Endothelial cell of umbilical vein (primary cell): ENCODE measurements at regions not wholly inside any gene's neighbourhood (a gene's known extent, or its start where the extent isn't known, plus 50 kb on each side); places are given as distances from the start of the nearest gene placed in this dataset.

Source experiments
- BruUV-seq: library from RNA; stranded (reverse); fragments of 400-500 nt; replicated peaks from 2 replicates; lab custom pipeline; 2021; lab: Mats Ljungman, UMichigan
- CTCF ChIA-PET: fragments of 300-600, 350-600 bp; sonication (Branson Sonifier 250); formaldehyde crosslinking; loops from one replicate; lab custom pipeline; 2021; ENCODE audit warnings: antibody characterized with exemption, inconsistent platforms; lab: Charles Lee
- POLR2A ChIA-PET: fragments of 300-600, 350-600 bp; sonication (Branson Sonifier 250); formaldehyde crosslinking; loops from one replicate; lab custom pipeline; 2021; ENCODE audit warnings: antibody characterized with exemption, inconsistent platforms; lab: Charles Lee
- DNase-seq: peaks from one replicate; pipeline ENCODE4 v3.0.0-alpha.2; 2011; ENCODE audit warnings: low read depth, low spot score
- FAIRE-seq: peaks from 2 replicates; lab custom pipeline; 2011; peaks lifted over from hg19 to GRCh38; lab: Jason Lieb, UNC
- H2AFZ ChIP-seq: 2 replicates; pipeline ENCODE4 v1.6.0; 2012; ENCODE audit warnings: low read depth, low read length, control low read depth, inconsistent platforms
- H3K27ac ChIP-seq: 2 replicates; pipeline ENCODE4 v1.5.1; 2011; ENCODE audit warnings: low read depth, mild to moderate bottlenecking, control low read depth, low read length, moderate library complexity; ENCODE audit not compliant: insufficient read depth
- H3K27me3 ChIP-seq, 2 experiments: 2 replicates each; pipeline versions ENCODE4 v1.6.0 to v1.6.1; 2011; ENCODE audit warnings: low read length in 2 of 2, mixed read lengths in 1 of 2; ENCODE audit not compliant: control insufficient read depth in 2 of 2, insufficient read depth in 2 of 2
- H3K36me3 ChIP-seq, 2 experiments: 2 replicates in 1 of 2; 3 replicates in 1 of 2; pipeline ENCODE4 v1.5.1; 2011; ENCODE audit warnings: low read length in 2 of 2, mild to moderate bottlenecking in 1 of 2, moderate library complexity in 1 of 2; ENCODE audit not compliant: control insufficient read depth in 2 of 2, insufficient read depth in 2 of 2; ENCODE audit errors: extremely low read depth in 1 of 2
- H3K4me1 ChIP-seq: 3 replicates; pipeline ENCODE4 v1.5.1; 2011; ENCODE audit warnings: mild to moderate bottlenecking, low read length; ENCODE audit not compliant: control insufficient read depth, insufficient read depth; ENCODE audit errors: extremely low read depth
- H3K4me2 ChIP-seq: 2 replicates; pipeline ENCODE4 v1.6.1; 2011; ENCODE audit warnings: low read length, control low read depth, mixed read lengths; ENCODE audit not compliant: insufficient read depth
- H3K4me3 ChIP-seq, 3 experiments: fragments of 200-600 bp in 1 of 3; sonication (generic), shearing (Covaris generic) in 1 of 3; replicated peaks in 1 of 3; 2 replicates each; pipeline ENCODE4 v1.5.1; 2011 to 2016; ENCODE audit warnings: control low read depth in 3 of 3, low read length in 3 of 3, mild to moderate bottlenecking in 2 of 3, inconsistent platforms in 1 of 3, low read depth in 1 of 3, moderate library complexity in 1 of 3; ENCODE audit not compliant: insufficient read depth in 1 of 3
- H3K79me2 ChIP-seq: 2 replicates; pipeline ENCODE4 v1.6.0; 2012; ENCODE audit warnings: low read length, inconsistent platforms; ENCODE audit not compliant: control insufficient read depth, insufficient read depth
- H3K9ac ChIP-seq: replicated peaks from 2 replicates; pipeline ENCODE3; 2011; ENCODE audit warnings: low read length, control low read depth; ENCODE audit not compliant: insufficient read depth; ENCODE audit errors: extremely low read depth
- H3K9me1 ChIP-seq: replicated peaks from 3 replicates; pipeline ENCODE4 v1.6.0; 2011; ENCODE audit warnings: mild to moderate bottlenecking, low read length; ENCODE audit not compliant: control insufficient read depth, insufficient read depth; ENCODE audit errors: extremely low read depth
- H3K9me3 ChIP-seq: replicated peaks from 2 replicates; pipeline ENCODE4 v1.5.1; 2012; ENCODE audit warnings: low read length, inconsistent platforms; ENCODE audit not compliant: control insufficient read depth, insufficient read depth
- H4K20me1 ChIP-seq: replicated peaks from 2 replicates; pipeline ENCODE3; 2011; ENCODE audit warnings: mild to moderate bottlenecking, low read length; ENCODE audit not compliant: control insufficient read depth, insufficient read depth; ENCODE audit errors: extremely low read depth
- CTCF ChIP-seq, 2 donors: IDR thresholded peaks; 1 replicate in 1 of 2; 2 replicates in 1 of 2; pipeline ENCODE4 v1.5.1; 2011; ENCODE audit warnings: low read length in 2 of 2, mild to moderate bottlenecking in 2 of 2, moderate library complexity in 2 of 2, control low read depth in 1 of 2, inconsistent platforms in 1 of 2, low read depth in 1 of 2; ENCODE audit not compliant: insufficient read depth in 1 of 2; ENCODE audit errors: extremely low read depth in 1 of 2
- EZH2 ChIP-seq: IDR thresholded peaks from 2 replicates; pipeline ENCODE4 v1.6.1; 2012; ENCODE audit warnings: borderline replicate concordance, low read depth, mild to moderate bottlenecking, moderate library complexity, low read length, inconsistent platforms; ENCODE audit not compliant: severe bottlenecking
- FOS ChIP-seq: IDR thresholded peaks from 2 replicates; pipeline ENCODE4 v1.6.1; 2011; ENCODE audit warnings: mild to moderate bottlenecking, low read length, moderate library complexity, borderline replicate concordance; ENCODE audit not compliant: insufficient read depth
- GATA2 ChIP-seq: IDR thresholded peaks from 2 replicates; pipeline ENCODE4 v1.7.0; 2011; ENCODE audit warnings: low read depth, mild to moderate bottlenecking, moderate library complexity, mixed read lengths, low read length; ENCODE audit not compliant: insufficient read length, insufficient read depth
- JUN ChIP-seq: IDR thresholded peaks from 2 replicates; pipeline ENCODE4 v1.6.1; 2011; ENCODE audit warnings: borderline replicate concordance, low read depth; ENCODE audit not compliant: insufficient read length, insufficient read depth
- MAX ChIP-seq: IDR thresholded peaks from 2 replicates; pipeline ENCODE4 v1.6.1; 2011; ENCODE audit not compliant: insufficient read depth, insufficient read length
- MYC ChIP-seq: IDR thresholded peaks from one replicate; pipeline ENCODE4 v1.6.1; 2011; ENCODE audit warnings: mild to moderate bottlenecking, low read depth, low read length
- POLR2A ChIP-seq: IDR thresholded peaks from 2 replicates; pipeline ENCODE4 v1.6.1; 2012; ENCODE audit warnings: low read depth, mild to moderate bottlenecking, control low read depth, low read length
- POLR2AphosphoS5 ChIP-seq: IDR thresholded peaks from 2 replicates; pipeline ENCODE4 v1.6.1; 2012; ENCODE audit warnings: low read depth, mild to moderate bottlenecking, control low read depth, low read length, moderate library complexity; ENCODE audit not compliant: insufficient read depth
- dilution Hi-C: fragments of 300-500 bp; cut with MboI; formaldehyde crosslinking; loops from one replicate; pipeline ENCODE4 v1.15.0; 2019; ENCODE audit warnings: low sequenced_read_pairs; ENCODE audit not compliant: extremely low pct_ligation_motif_present
- intact Hi-C: fragments of 100-400 bp; cut with micrococcal nuclease; formaldehyde crosslinking; loops from one replicate; pipeline ENCODE4 v1.10.0; 2022

GRCh38 chr5:14048434-14048833 is 94.7 kb upstream of the TRIO start:
- Histone ChIP-seq H3K36me3 (no peaks in the 10 kb centered on the region), H3K27me3 (peaks cover 2% of the 10 kb centered on the region in 2 experiments), H3K9me3 (no peaks in the 10 kb centered on the region), H4K20me1 (no peaks in the 10 kb centered on the region), H3K4me2 (no peak overlapping the region), H3K4me1 (no peaks in the 10 kb centered on the region), H3K27ac (no peak overlapping the region), H3K4me3 (no peak overlapping the region), H3K9me1 (no peaks in the 10 kb centered on the region), H2AFZ (no peak overlapping the region), H3K9ac (no peak overlapping the region), H3K79me2 (no peaks in the 10 kb centered on the region)
- POLR2A ChIA-PET: no interaction called here
- TF ChIP-seq MYC: no peak
- TF ChIP-seq CTCF (IDR thresholded peaks at IDR 0.05; ENCODE audit: extremely low read depth in 1 of 2, insufficient read depth in 1 of 2, low read depth in 1 of 2, low read length in 2 of 2): no peak
- TF ChIP-seq EZH2: no peak
- TF ChIP-seq POLR2A: no peak
- DNase-seq (no peak), FAIRE-seq (no peak)
- BruUV-seq: no TSS peak
- intact Hi-C loops (no loop called here), dilution Hi-C loops (no loop called here)
- CTCF ChIA-PET: interaction anchor here (1.3 to 1.4 kb wide), 2 partner anchors 10 to 17 kb away, joined by 4 to 5 read pairs; no protein-coding TSS in a partner anchor

GRCh38 chr5:14041528-14042192 is 97.2 kb upstream of the DNAH5 start:
- H3K27ac ChIP-seq: no peak overlapping the region
- DNase-seq (no peak), FAIRE-seq (no peak)
- H3K9me1 ChIP-seq: no peaks in the 10 kb centered on the region
- TF ChIP-seq POLR2AphosphoS5 (no peak), FOS (no peak), GATA2 (no peak), POLR2A (no peak), MAX (no peak), JUN (no peak), MYC (no peak), EZH2 (no peak), CTCF (IDR thresholded peaks at IDR 0.05; ENCODE audit: extremely low read depth in 1 of 2, insufficient read depth in 1 of 2, low read depth in 1 of 2, low read length in 2 of 2) (no peak)
- CTCF ChIA-PET: no interaction called here
- no peaks in the 10 kb centered on the region for H3K27me3 ChIP-seq
- no peak overlapping the region for H2AFZ ChIP-seq
- dilution Hi-C loops: no loop called here
- BruUV-seq: no TSS peak
- peaks cover 32% of the 10 kb centered on the region for H3K4me1 ChIP-seq
- no peaks in the 10 kb centered on the region for H3K36me3 ChIP-seq
- no peak overlapping the region for H3K9ac ChIP-seq
- intact Hi-C loops: no loop called here
- H3K4me3 ChIP-seq: no peak overlapping the region
- H3K79me2 ChIP-seq: no peaks in the 10 kb centered on the region
- H3K9me3 ChIP-seq: no peaks in the 10 kb centered on the region
- H4K20me1 ChIP-seq: no peaks in the 10 kb centered on the region
- POLR2A ChIA-PET: no interaction called here
- H3K4me2 ChIP-seq: no peak overlapping the region
